Esophagus squamous epithelium (tissue), 5 donors: ENCODE measurements at regions not wholly inside any gene's neighbourhood (a gene's known extent, or its start where the extent isn't known, plus 50 kb on each side); places are given as distances from the start of the nearest gene placed in this dataset.

Source experiments
- DNase-seq: peaks from one replicate; lab custom pipeline; 2025; lab: John Stamatoyannopoulos, UW
- H3K27ac ChIP-seq, 4 donors: fragments of 200-600 bp; sonication (generic); one replicate each; pipeline ENCODE4 v1.5.1; 2016 to 2019; ENCODE audit warnings: mild to moderate bottlenecking in 1 of 4
- H3K27me3 ChIP-seq, 4 donors: fragments of 200-600 bp; sonication (generic); 1 replicate in 3 of 4; 2 replicates in 1 of 4; pipeline versions ENCODE4 v1.5.1 to v1.6.0; 2017 to 2021; ENCODE audit warnings: antibody characterized with exemption in 1 of 4
- H3K36me3 ChIP-seq, 3 donors: fragments of 200-600 bp; sonication (generic); one replicate each; pipeline ENCODE4 v1.5.1; 2016 to 2019
- H3K4me1 ChIP-seq, 3 donors: fragments of 200-600 bp; sonication (generic); one replicate each; pipeline ENCODE4 v1.5.1; 2017 to 2019
- H3K4me3 ChIP-seq, 4 donors: fragments of 200-600 bp; sonication (generic); 1 replicate in 3 of 4; 2 replicates in 1 of 4; pipeline ENCODE4 v1.5.1; 2016 to 2019; ENCODE audit warnings: mild to moderate bottlenecking in 2 of 4, moderate library complexity in 1 of 4
- H3K9me3 ChIP-seq, 3 donors: fragments of 200-600 bp; sonication (generic); one replicate each; pipeline ENCODE4 v1.5.1; 2016 to 2019
- CTCF ChIP-seq, 6 experiments: fragments of 450-650 bp in 4 of 6; fragments of 200-600 bp in 2 of 6; sonication (generic) in 2 of 6; IDR thresholded peaks; one replicate each; pipeline ENCODE4 v1.5.1; 2016 to 2019; ENCODE audit warnings: antibody characterized with exemption in 6 of 6, mild to moderate bottlenecking in 4 of 6, moderate library complexity in 4 of 6
- POLR2A ChIP-seq, 4 donors: fragments of 450-650 bp; IDR thresholded peaks; one replicate each; pipeline ENCODE4 v1.6.1; 2017; ENCODE audit warnings: antibody characterized with exemption in 4 of 4, mild to moderate bottlenecking in 4 of 4, moderate library complexity in 3 of 4
- WGBS, 2 donors: methylation state at CpG; one replicate each; pipeline ENCODE4 v1.1.5; 2018; 5-methylcytosine and 5-hydroxymethylcytosine counted together
- intact Hi-C: fragments of 100-400 bp; cut with DNase I; formaldehyde crosslinking; loops from one replicate; pipeline ENCODE4 v1.15.0; 2022
- donor health status: DM: yes; HTN: yes; CAD: no.

GRCh38 chr16:86437348-86437747 lies 73.0 kb upstream of the FOXF1 start:
- peaks cover 0 to 12% (median 9%) of the 10 kb centered on the region in 3 donors for H3K4me1 ChIP-seq
- TF ChIP-seq POLR2A (IDR thresholded peaks at IDR 0.05): no peak
- TF ChIP-seq CTCF (IDR thresholded peaks at IDR 0.05): no peak

GRCh38 chr16:86442703-86443102 lies 67.6 kb upstream of the FOXF1 start:
- no peaks in the 10 kb centered on the region for H3K36me3 ChIP-seq
- H3K4me3 ChIP-seq: no peak overlapping the region
- peak overlapping the region in 2 of 4 donors; percentile 0 to 28 for H3K27ac ChIP-seq
- intact Hi-C loops: no loop called here
- H3K9me3 ChIP-seq: no peaks in the 10 kb centered on the region
- WGBS, 2 donors: 22 to 41% methylated on average over 5 to 9 of the region's 9 CpGs
- no peak for TF ChIP-seq POLR2A (IDR thresholded peaks at IDR 0.05)
- TF ChIP-seq CTCF (IDR thresholded peaks at IDR 0.05): no peak
- peaks cover 0 to 34% (median 0%) of the 10 kb centered on the region in 4 donors for H3K27me3 ChIP-seq
- peaks cover 0 to 3% (median 0%) of the 10 kb centered on the region in 3 donors for H3K4me1 ChIP-seq
- no peak for DNase-seq

More at GRCh38 chr16:86437348-86437747, 73.0 kb upstream of the FOXF1 start:
- H3K27ac ChIP-seq: no peak overlapping the region
- DNase-seq: no peak
- no peaks in the 10 kb centered on the region for H3K36me3 ChIP-seq
- 65 to 74% methylated on average over 3 of the region's 3 CpGs for WGBS, 2 donors
- intact Hi-C loops: no loop called here
- H3K9me3 ChIP-seq: no peaks in the 10 kb centered on the region
- peaks cover 0 to 35% (median 0%) of the 10 kb centered on the region in 4 donors for H3K27me3 ChIP-seq
- H3K4me3 ChIP-seq: no peak overlapping the region

- intact Hi-C loops: no loop called here
- Histone ChIP-seq H3K27me3 (peaks cover 0 to 34% (median 0%) of the 10 kb centered on the region in 4 donors), H3K9me3 (no peaks in the 10 kb centered on the region), H3K27ac (peak overlapping the region in 1 of 4 donors; percentile 28), H3K4me1 (peaks cover 0 to 7% (median 0%) of the 10 kb centered on the region in 3 donors), H3K36me3 (no peaks in the 10 kb centered on the region), H3K4me3 (no peak overlapping the region)
- 61 to 65% methylated on average over 6 to 16 of the region's 21 CpGs for WGBS, 2 donors
- TF ChIP-seq CTCF (IDR thresholded peaks at IDR 0.05): no peak
- no peak for TF ChIP-seq POLR2A (IDR thresholded peaks at IDR 0.05)
- DNase-seq: no peak
Observed at GRCh38 chr16:86443508-86444147, 66.7 kb upstream of the FOXF1 start.

- TF ChIP-seq CTCF (IDR thresholded peaks at IDR 0.05): no peak
- no peak for TF ChIP-seq POLR2A (IDR thresholded peaks at IDR 0.05)
- Histone ChIP-seq H3K4me3 (no peak overlapping the region), H3K9me3 (no peaks in the 10 kb centered on the region), H3K36me3 (no peaks in the 10 kb centered on the region), H3K27ac (no peak overlapping the region), H3K4me1 (peaks cover 0 to 7% (median 0%) of the 10 kb centered on the region in 3 donors), H3K27me3 (peaks cover 0 to 34% (median 0%) of the 10 kb centered on the region in 4 donors)
- no peak for DNase-seq
- WGBS, 2 donors: 27 to 37% methylated on average over 10 to 12 of the region's 17 CpGs
- intact Hi-C loops: no loop called here
Observed at GRCh38 chr16:86444261-86444660, 66.1 kb upstream of the FOXF1 start.

GRCh38 chr16:86444661-86445060 lies 65.7 kb upstream of the FOXF1 start:
- intact Hi-C loops: no loop called here
- Histone ChIP-seq H3K27ac (no peak overlapping the region), H3K36me3 (no peaks in the 10 kb centered on the region), H3K27me3 (peaks cover 0 to 30% (median 0%) of the 10 kb centered on the region in 4 donors), H3K9me3 (no peaks in the 10 kb centered on the region), H3K4me1 (peaks cover 0 to 7% (median 0%) of the 10 kb centered on the region in 3 donors), H3K4me3 (no peak overlapping the region)
- DNase-seq: no peak
- no peak for TF ChIP-seq CTCF (IDR thresholded peaks at IDR 0.05)
- TF ChIP-seq POLR2A (IDR thresholded peaks at IDR 0.05): no peak
- 47 to 65% methylated on average over 5 of the region's 5 CpGs for WGBS, 2 donors
